Chondrocyte (in vitro differentiated cells): ENCODE measurements at regions not wholly inside any gene's neighbourhood (a gene's known extent, or its start where the extent isn't known, plus 50 kb on each side); places are given as distances from the start of the nearest gene placed in this dataset.
A peak's percentile ranks its signal among the peaks of the same experiment; 100 is the strongest.
"Not testable (repeated sequence)": the region's sequence is repeated elsewhere in the genome, so short reads cannot be mapped to it uniquely, and the experiment has no call there.

Experiments
- DNase-seq: peaks from one replicate; pipeline ENCODE4 v3.0.0; 2021; ENCODE audit warnings: mixed read lengths, low spot score
- H3K27ac Mint-ChIP-seq: one replicate; pipeline ENCODE4 v1.8.0; 2021; ENCODE audit warnings: mild to moderate bottlenecking, moderate library complexity, mixed read lengths; ENCODE audit not compliant: unreplicated experiment
- H3K27me3 Mint-ChIP-seq: 2 replicates; pipeline ENCODE4 v1.8.0; 2021; ENCODE audit warnings: low read depth, mixed read lengths
- H3K36me3 Mint-ChIP-seq: 2 replicates; pipeline ENCODE4 v1.8.0; 2021; ENCODE audit warnings: low read depth, mixed read lengths
- H3K4me1 Mint-ChIP-seq: 2 replicates; pipeline ENCODE4 v1.8.0; 2021; ENCODE audit warnings: low read depth, mild to moderate bottlenecking, mixed read lengths
- H3K4me3 Mint-ChIP-seq: one replicate; pipeline ENCODE4 v1.8.0; 2021; ENCODE audit warnings: mild to moderate bottlenecking, moderate library complexity, mixed read lengths; ENCODE audit not compliant: unreplicated experiment
- H3K9me3 Mint-ChIP-seq: 2 replicates; pipeline ENCODE4 v1.8.0; 2021; ENCODE audit warnings: low read depth, mixed read lengths
- CTCF ChIP-seq: fragments of 200-600 bp; sonication (generic); IDR thresholded peaks from 2 replicates; pipeline ENCODE4 v1.5.0; 2021; ENCODE audit warnings: antibody characterized with exemption, mild to moderate bottlenecking, moderate library complexity

GRCh38 chr10:118827466-118828155 lies 72.8 kb upstream of the CACUL1 start:
- Mint-ChIP-seq H3K4me1 (peaks cover 12% of the 10 kb centered on the region), H3K27ac (no peak overlapping the region), H3K9me3 (no peaks in the 10 kb centered on the region), H3K4me3 (no peak overlapping the region), H3K36me3 (no peaks in the 10 kb centered on the region), H3K27me3 (peaks cover 7% of the 10 kb centered on the region)
- no peak for DNase-seq
- TF ChIP-seq CTCF = peak; percentile 51

- H3K27me3 Mint-ChIP-seq = peaks cover 7% of the 10 kb centered on the region
- DNase-seq = no peak
- H3K9me3 Mint-ChIP-seq = no peaks in the 10 kb centered on the region
- H3K27ac Mint-ChIP-seq = no peak overlapping the region
- peaks cover 1% of the 10 kb centered on the region for H3K36me3 Mint-ChIP-seq
- peaks cover 7% of the 10 kb centered on the region for H3K4me1 Mint-ChIP-seq
- H3K4me3 Mint-ChIP-seq = no peak overlapping the region
- TF ChIP-seq CTCF = no peak
Measured at GRCh38 chr10:118832241-118832651, 77.5 kb upstream of the CACUL1 start.

GRCh38 chr10:118834370-118834769 lies 79.6 kb upstream of the CACUL1 start:
- H3K36me3 Mint-ChIP-seq, DNase-seq, H3K4me3 Mint-ChIP-seq, H3K27me3 Mint-ChIP-seq, H3K9me3 Mint-ChIP-seq, H3K27ac Mint-ChIP-seq, H3K4me1 Mint-ChIP-seq: not testable (repeated sequence)

GRCh38 chr10:118835682-118836326 lies 81.0 kb upstream of the CACUL1 start:
- H3K36me3 Mint-ChIP-seq = peaks cover 3% of the 10 kb centered on the region
- no peak overlapping the region for H3K27ac Mint-ChIP-seq
- H3K4me1 Mint-ChIP-seq = peaks cover 10% of the 10 kb centered on the region
- peaks cover 4% of the 10 kb centered on the region for H3K9me3 Mint-ChIP-seq
- no peak for DNase-seq
- H3K4me3 Mint-ChIP-seq = no peak overlapping the region
- H3K27me3 Mint-ChIP-seq = no peaks in the 10 kb centered on the region
- no peak for TF ChIP-seq CTCF

GRCh38 chr10:118838364-118838763 lies 83.6 kb upstream of the CACUL1 start:
- peaks cover 4% of the 10 kb centered on the region for H3K9me3 Mint-ChIP-seq
- H3K36me3 Mint-ChIP-seq = peaks cover 3% of the 10 kb centered on the region
- DNase-seq = no peak
- no peak overlapping the region for H3K27ac Mint-ChIP-seq
- no peaks in the 10 kb centered on the region for H3K27me3 Mint-ChIP-seq
- no peak for TF ChIP-seq CTCF
- H3K4me3 Mint-ChIP-seq = no peak overlapping the region
- peaks cover 3% of the 10 kb centered on the region for H3K4me1 Mint-ChIP-seq

GRCh38 chr10:118839348-118839747 lies 84.6 kb upstream of the CACUL1 start:
- TF ChIP-seq CTCF = no peak
- no peaks in the 10 kb centered on the region for H3K27me3 Mint-ChIP-seq
- no peak overlapping the region for H3K27ac Mint-ChIP-seq
- no peak for DNase-seq
- H3K9me3 Mint-ChIP-seq = peaks cover 4% of the 10 kb centered on the region
- peaks cover 3% of the 10 kb centered on the region for H3K4me1 Mint-ChIP-seq
- H3K36me3 Mint-ChIP-seq = peaks cover 3% of the 10 kb centered on the region
- H3K4me3 Mint-ChIP-seq = no peak overlapping the region
